MCF 10A (cell line): ENCODE measurements at regions not wholly inside any gene's neighbourhood (a gene's known extent, or its start where the extent isn't known, plus 50 kb on each side); places are given as distances from the start of the nearest gene placed in this dataset.

Source experiments
- BruUV-seq: library from RNA; stranded (reverse); fragments of 400-500 nt; replicated peaks from 2 replicates; lab custom pipeline; 2021; lab: Mats Ljungman, UMichigan
- CTCF ChIA-PET: fragments of 300-600 bp; sonication (Branson Sonifier 250); formaldehyde crosslinking; extraction: SDS; loops from one replicate; lab custom pipeline; 2021; ENCODE audit warnings: antibody characterized with exemption, inconsistent platforms; lab: Yijun Ruan, JAX
- POLR2A ChIA-PET: fragments of 300-600, 350-650 bp; sonication (Branson Sonifier 250); formaldehyde crosslinking; extraction: SDS; loops from one replicate; lab custom pipeline; 2020; ENCODE audit warnings: antibody characterized with exemption, inconsistent platforms; lab: Yijun Ruan, JAX
- DNase-seq: peaks from one replicate; pipeline ENCODE4 v3.0.0-alpha.2; 2018; ENCODE audit not compliant: unreplicated experiment
- H3K27ac Mint-ChIP-seq: one replicate; pipeline ENCODE4 v1.8.0; 2022; ENCODE audit warnings: mild to moderate bottlenecking, low read depth, mixed read lengths; ENCODE audit not compliant: unreplicated experiment
- H3K27me3 Mint-ChIP-seq: one replicate; pipeline ENCODE4 v1.8.0; 2022; ENCODE audit warnings: mixed read lengths; ENCODE audit not compliant: insufficient read depth, unreplicated experiment
- H3K36me3 Mint-ChIP-seq: one replicate; pipeline ENCODE4 v1.8.0; 2022; ENCODE audit warnings: mild to moderate bottlenecking, moderate library complexity, mixed read lengths; ENCODE audit not compliant: insufficient read depth, unreplicated experiment
- H3K4me1 Mint-ChIP-seq: one replicate; pipeline ENCODE4 v1.8.0; 2022; ENCODE audit warnings: mixed read lengths; ENCODE audit not compliant: insufficient read depth, unreplicated experiment
- H3K4me3 Mint-ChIP-seq: one replicate; pipeline ENCODE4 v1.8.0; 2022; ENCODE audit warnings: mild to moderate bottlenecking, moderate library complexity, mixed read lengths; ENCODE audit not compliant: unreplicated experiment
- H3K9me3 Mint-ChIP-seq: one replicate; pipeline ENCODE4 v1.8.0; 2022; ENCODE audit warnings: mixed read lengths; ENCODE audit not compliant: unreplicated experiment
- intact Hi-C: fragments of 100-400 bp; cut with micrococcal nuclease; formaldehyde crosslinking; loops from 2 replicates; pipeline ENCODE4 v1.14.1; 2022
- TF ChIP-seq, protein P1 (sequence below): fragments of 200-600 bp; IDR thresholded peaks from one replicate; pipeline ENCODE4 v1.8.0; 2022; ENCODE audit warnings: antibody characterized with exemption, mild to moderate bottlenecking; ENCODE audit not compliant: unreplicated experiment

DNA sequence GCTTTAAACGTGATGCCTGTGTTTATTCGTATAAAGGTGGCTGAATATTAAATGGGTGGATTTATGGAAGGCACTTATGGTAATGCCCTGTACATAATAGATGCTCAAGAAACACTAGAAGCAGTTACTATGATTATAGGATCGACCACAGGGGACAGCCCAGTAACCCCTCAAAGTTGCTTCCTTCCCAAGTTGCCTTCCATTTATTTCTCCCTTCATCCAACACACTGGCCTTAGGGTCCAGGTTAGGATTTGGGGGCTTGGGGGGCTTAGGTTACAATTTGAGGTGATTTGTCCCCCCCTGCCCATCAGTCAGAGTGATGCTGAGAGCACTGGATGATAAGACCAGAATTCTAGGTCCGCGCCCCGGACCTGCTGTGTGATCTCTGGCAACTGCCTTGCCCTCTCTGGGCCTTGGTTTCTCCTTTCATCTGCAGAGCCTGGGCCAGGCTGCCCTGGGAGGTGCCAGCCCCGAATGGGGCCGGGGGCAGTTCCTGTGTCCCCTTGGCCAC, 101.5 kb downstream of the CEBPB start:
- intact Hi-C loops, result no loop called here
- Mint-ChIP-seq H3K4me3 (no peak overlapping the region), H3K27ac (peak overlapping the region; percentile 84), H3K9me3 (no peaks in the 10 kb centered on the region), H3K4me1 (no peaks in the 10 kb centered on the region), H3K36me3 (no peaks in the 10 kb centered on the region), H3K27me3 (no peaks in the 10 kb centered on the region)
- CTCF ChIA-PET, result interaction anchor here (1.0 kb wide), 1 partner anchor 15 kb away, joined by 6 read pairs; no protein-coding TSS in a partner anchor
- POLR2A ChIA-PET, result interaction anchor here (0.6 to 1.9 kb wide), 6 partner anchors 12 to 170 kb away, joined by 3 to 6 read pairs (median 3); no protein-coding TSS in a partner anchor
- no peak for DNase-seq
- BruUV-seq, result no TSS peak
- TF ChIP-seq, protein P1, sequence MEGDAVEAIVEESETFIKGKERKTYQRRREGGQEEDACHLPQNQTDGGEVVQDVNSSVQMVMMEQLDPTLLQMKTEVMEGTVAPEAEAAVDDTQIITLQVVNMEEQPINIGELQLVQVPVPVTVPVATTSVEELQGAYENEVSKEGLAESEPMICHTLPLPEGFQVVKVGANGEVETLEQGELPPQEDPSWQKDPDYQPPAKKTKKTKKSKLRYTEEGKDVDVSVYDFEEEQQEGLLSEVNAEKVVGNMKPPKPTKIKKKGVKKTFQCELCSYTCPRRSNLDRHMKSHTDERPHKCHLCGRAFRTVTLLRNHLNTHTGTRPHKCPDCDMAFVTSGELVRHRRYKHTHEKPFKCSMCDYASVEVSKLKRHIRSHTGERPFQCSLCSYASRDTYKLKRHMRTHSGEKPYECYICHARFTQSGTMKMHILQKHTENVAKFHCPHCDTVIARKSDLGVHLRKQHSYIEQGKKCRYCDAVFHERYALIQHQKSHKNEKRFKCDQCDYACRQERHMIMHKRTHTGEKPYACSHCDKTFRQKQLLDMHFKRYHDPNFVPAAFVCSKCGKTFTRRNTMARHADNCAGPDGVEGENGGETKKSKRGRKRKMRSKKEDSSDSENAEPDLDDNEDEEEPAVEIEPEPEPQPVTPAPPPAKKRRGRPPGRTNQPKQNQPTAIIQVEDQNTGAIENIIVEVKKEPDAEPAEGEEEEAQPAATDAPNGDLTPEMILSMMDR, result no peak

DNA sequence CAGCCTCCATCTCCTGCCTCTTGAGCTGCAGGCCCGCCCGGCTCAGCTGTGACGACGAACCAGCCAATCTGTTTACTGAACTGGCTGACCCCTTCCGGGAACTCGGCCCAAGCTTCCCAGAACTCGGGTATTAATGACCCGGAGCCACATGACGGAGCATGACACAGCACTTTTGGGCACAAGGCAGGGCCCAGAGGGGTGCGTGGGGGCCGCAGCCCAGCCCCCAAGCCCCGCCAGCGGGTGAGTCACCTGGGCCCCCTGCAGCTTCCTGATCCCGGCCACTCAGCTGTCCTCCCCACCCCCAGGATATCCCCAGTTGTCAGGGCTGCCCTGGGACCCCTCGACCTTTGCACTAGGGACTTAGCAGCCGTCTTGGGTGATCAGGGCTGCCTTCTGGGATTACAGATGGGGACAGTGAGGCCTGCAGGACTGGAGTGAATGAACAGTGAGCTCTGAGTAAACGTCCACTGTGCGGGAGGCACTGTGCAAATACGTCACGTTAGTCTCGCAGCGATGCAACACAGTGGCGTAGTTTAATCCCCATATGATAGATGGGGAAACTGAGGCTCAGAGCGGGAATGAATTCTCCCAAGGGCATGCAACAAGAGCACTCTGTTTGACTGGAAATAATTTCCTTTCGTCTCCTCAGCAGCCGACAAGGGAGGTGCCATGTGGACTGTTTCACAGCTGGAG, 102.1 kb downstream of the CEBPB start:
- peak overlapping the region; percentile 84 for H3K27ac Mint-ChIP-seq
- no peaks in the 10 kb centered on the region for H3K4me1 Mint-ChIP-seq
- H3K36me3 Mint-ChIP-seq, result no peaks in the 10 kb centered on the region
- H3K27me3 Mint-ChIP-seq, result no peaks in the 10 kb centered on the region
- intact Hi-C loops, result no loop called here
- BruUV-seq, result no TSS peak
- DNase-seq, result peak; percentile 94
- TF ChIP-seq, protein P1, result no peak
- no peaks in the 10 kb centered on the region for H3K9me3 Mint-ChIP-seq
- CTCF ChIA-PET, result interaction anchor here (0.8 to 2.0 kb wide), 3 partner anchors 8 to 14 kb away, joined by 6 to 7 read pairs (median 6); no protein-coding TSS in a partner anchor
- no peak overlapping the region for H3K4me3 Mint-ChIP-seq
- POLR2A ChIA-PET, result interaction anchor here (0.6 to 1.9 kb wide), 5 partner anchors 12 to 170 kb away, joined by 3 to 6 read pairs (median 3); no protein-coding TSS in a partner anchor

DNA sequence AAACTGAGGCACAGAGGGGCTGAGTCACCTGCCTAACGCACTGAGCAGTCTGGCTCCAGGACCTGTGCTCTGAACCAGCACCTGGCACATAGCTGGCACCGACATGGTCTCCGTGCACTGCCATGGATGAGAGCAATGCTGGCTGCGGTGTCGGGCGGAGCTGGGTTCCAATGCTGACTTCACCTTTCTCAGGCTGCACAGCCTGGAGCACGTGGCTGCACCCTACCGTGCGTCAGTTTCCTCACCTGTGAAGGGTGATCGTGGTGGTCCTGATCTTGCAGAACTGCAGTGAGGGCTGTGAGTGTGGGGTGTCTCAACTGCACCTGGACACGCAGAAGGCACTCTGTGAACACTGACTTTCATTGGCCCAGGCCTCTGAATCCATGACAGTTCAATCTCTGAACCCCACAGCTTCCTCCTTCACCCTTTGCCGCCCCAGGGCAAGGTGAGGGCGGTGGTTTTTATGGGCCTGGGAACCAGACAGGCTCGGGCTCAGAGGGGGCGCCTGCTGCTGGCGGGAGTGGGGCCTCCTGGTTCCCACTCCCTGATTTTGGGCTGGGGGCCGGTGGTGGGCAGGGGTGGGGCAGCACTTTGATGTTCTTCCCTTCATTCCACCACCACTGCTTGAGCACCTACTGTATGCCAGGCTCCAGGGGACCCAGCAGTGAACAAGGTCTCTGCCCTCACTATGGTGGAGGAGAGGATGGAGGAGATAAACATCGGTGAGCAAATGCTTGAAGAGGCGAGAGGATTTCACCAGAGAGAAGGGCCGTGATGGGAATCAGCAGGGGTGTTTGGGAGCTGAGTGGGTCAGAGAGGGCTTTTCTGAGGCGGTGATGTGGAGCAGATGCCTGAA, 102.9 kb downstream of the CEBPB start:
- ChIA-PET CTCF (interaction anchor here (0.8 to 2.0 kb wide), 3 partner anchors 9 to 91 kb away, joined by 3 to 7 read pairs (median 6); no protein-coding TSS in a partner anchor), POLR2A (interaction anchor here (1.0 to 1.9 kb wide), 5 partner anchors 11 to 146 kb away, joined by 3 to 6 read pairs (median 4); no protein-coding TSS in a partner anchor)
- Mint-ChIP-seq H3K27me3 (no peaks in the 10 kb centered on the region), H3K4me3 (no peak overlapping the region), H3K36me3 (no peaks in the 10 kb centered on the region), H3K4me1 (no peaks in the 10 kb centered on the region), H3K27ac (no peak overlapping the region), H3K9me3 (no peaks in the 10 kb centered on the region)
- no peak for DNase-seq
- TF ChIP-seq, protein P1, result no peak
- intact Hi-C loops, result no loop called here
- BruUV-seq, result no TSS peak
